H9 (cell line): ENCODE measurements at regions not wholly inside any gene's neighbourhood (a gene's known extent, or its start where the extent isn't known, plus 50 kb on each side); places are given as distances from the start of the nearest gene placed in this dataset.

Experiments used
- DNase-seq: peaks from one replicate; pipeline ENCODE4 v3.0.0-alpha.2; 2017
- H2AFZ ChIP-seq: one replicate; pipeline ENCODE4 v1.6.1; 2013; ENCODE audit warnings: mild to moderate bottlenecking, low read length, control low read depth, moderate library complexity
- H2AK5ac ChIP-seq: 2 replicates; pipeline ENCODE4 v1.6.1; 2013; ENCODE audit warnings: low read length, control low read depth, mixed read lengths; ENCODE audit not compliant: insufficient read length
- H2BK120ac ChIP-seq: one replicate; pipeline ENCODE4 v1.6.1; 2013; ENCODE audit warnings: low read depth, mild to moderate bottlenecking, low read length, control low read depth, inconsistent platforms; ENCODE audit not compliant: poor library complexity, severe bottlenecking
- H2BK12ac ChIP-seq: 2 replicates; pipeline ENCODE4 v1.6.1; 2013; ENCODE audit warnings: low read length, control low read depth, mixed read lengths, low read depth; ENCODE audit not compliant: insufficient read length
- H2BK15ac ChIP-seq: 2 replicates; pipeline ENCODE4 v1.6.1; 2013; ENCODE audit warnings: low read depth, low read length, control low read depth
- H2BK20ac ChIP-seq: one replicate; pipeline ENCODE4 v1.6.1; 2013; ENCODE audit warnings: low read depth, mild to moderate bottlenecking, low read length, control low read depth, inconsistent platforms; ENCODE audit not compliant: poor library complexity, severe bottlenecking
- H2BK5ac ChIP-seq: 2 replicates; pipeline ENCODE4 v1.6.1; 2013; ENCODE audit warnings: low read length, control low read depth, mixed read lengths; ENCODE audit not compliant: insufficient read length
- H3K14ac ChIP-seq: 2 replicates; pipeline ENCODE4 v1.6.1; 2013; ENCODE audit warnings: low read length, control low read depth; ENCODE audit not compliant: insufficient read depth
- H3K18ac ChIP-seq: 2 replicates; pipeline ENCODE4 v1.6.1; 2013; ENCODE audit warnings: low read depth, mild to moderate bottlenecking, mixed read lengths, low read length, control low read depth; ENCODE audit not compliant: insufficient read length
- H3K23ac ChIP-seq: 2 replicates; pipeline ENCODE4 v1.6.1; 2013; ENCODE audit warnings: low read length, control low read depth, mixed read lengths, low read depth; ENCODE audit not compliant: insufficient read length
- H3K23me2 ChIP-seq: 2 replicates; pipeline ENCODE4 v1.6.1; 2013; ENCODE audit warnings: low read depth, mild to moderate bottlenecking, mixed read lengths, low read length, control low read depth; ENCODE audit not compliant: insufficient read length, poor library complexity, severe bottlenecking
- H3K27ac ChIP-seq: 2 replicates; pipeline ENCODE4 v1.5.1; 2013; ENCODE audit warnings: low read length, control low read depth, mixed read lengths, low read depth; ENCODE audit not compliant: insufficient read length
- H3K27me3 ChIP-seq: 2 replicates; pipeline ENCODE4 v1.6.1; 2013; ENCODE audit warnings: low read length, control low read depth, inconsistent platforms; ENCODE audit not compliant: insufficient read depth
- H3K4ac ChIP-seq: 2 replicates; pipeline ENCODE4 v1.6.1; 2013; ENCODE audit warnings: low read depth, mild to moderate bottlenecking, control low read depth, inconsistent platforms, low read length, moderate library complexity
- H3K4me1 ChIP-seq: 2 replicates; pipeline ENCODE4 v1.6.1; 2013; ENCODE audit warnings: low read length, control low read depth, inconsistent platforms; ENCODE audit not compliant: insufficient read depth
- H3K4me2 ChIP-seq: 2 replicates; pipeline ENCODE4 v1.6.1; 2013; ENCODE audit warnings: low read length, control low read depth, mixed read lengths; ENCODE audit not compliant: insufficient read length, insufficient read depth
- H3K56ac ChIP-seq: 2 replicates; pipeline ENCODE4 v1.6.1; 2013; ENCODE audit warnings: low read depth, mild to moderate bottlenecking, mixed read lengths, low read length, control low read depth; ENCODE audit not compliant: insufficient read length
- H3K79me1 ChIP-seq: 2 replicates; pipeline ENCODE4 v1.6.1; 2013; ENCODE audit warnings: low read depth, mild to moderate bottlenecking, moderate library complexity, low read length, control low read depth, inconsistent platforms; ENCODE audit not compliant: insufficient read depth, poor library complexity, severe bottlenecking
- H3K79me2 ChIP-seq: 2 replicates; pipeline ENCODE4 v1.6.1; 2013; ENCODE audit warnings: low read length, control low read depth, inconsistent platforms; ENCODE audit not compliant: insufficient read depth
- H3K9ac ChIP-seq: 2 replicates; pipeline ENCODE4 v1.6.1; 2013; ENCODE audit warnings: low read length, control low read depth, mixed read lengths; ENCODE audit not compliant: insufficient read length; ENCODE audit errors: extremely low read depth
- H3K9me3 ChIP-seq: one replicate; pipeline ENCODE4 v1.6.1; 2013; ENCODE audit warnings: low read depth, low read length, inconsistent platforms; ENCODE audit not compliant: control insufficient read depth
- H3T11ph ChIP-seq: one replicate; pipeline ENCODE4 v1.6.1; 2013; ENCODE audit warnings: mild to moderate bottlenecking, low read length, control low read depth, inconsistent platforms
- H4K20me1 ChIP-seq: one replicate; pipeline ENCODE4 v1.6.1; 2013; ENCODE audit not compliant: control insufficient read depth, insufficient read length, insufficient read depth
- H4K5ac ChIP-seq: 2 replicates; pipeline ENCODE4 v1.6.1; 2013; ENCODE audit warnings: low read depth, mild to moderate bottlenecking, mixed read lengths, low read length, control low read depth; ENCODE audit not compliant: insufficient read length
- H4K8ac ChIP-seq: replicated peaks from 2 replicates; pipeline ENCODE4 v1.6.1; 2013; ENCODE audit warnings: low read length, control low read depth, mixed read lengths, low read depth; ENCODE audit not compliant: insufficient read length
- H4K91ac ChIP-seq: 2 replicates; pipeline ENCODE4 v1.6.1; 2013; ENCODE audit warnings: low read depth, mild to moderate bottlenecking, moderate library complexity, mixed read lengths, low read length, control low read depth; ENCODE audit not compliant: insufficient read length
- H3K27ac Mint-ChIP-seq, 3 experiments: 2 replicates in 2 of 3; 3 replicates in 1 of 3; pipeline ENCODE4 v1.8.0; 2020 to 2021; ENCODE audit warnings: mixed read lengths in 3 of 3, mild to moderate bottlenecking in 1 of 3, moderate library complexity in 1 of 3
- H3K27me3 Mint-ChIP-seq: 2 replicates; pipeline ENCODE4 v1.8.0; 2021; ENCODE audit warnings: low read depth, mild to moderate bottlenecking, moderate library complexity, mixed read lengths
- H3K36me3 Mint-ChIP-seq, 3 experiments: 2 replicates in 2 of 3; 3 replicates in 1 of 3; pipeline ENCODE4 v1.8.0; 2020 to 2021; ENCODE audit warnings: low read depth in 3 of 3, mixed read lengths in 3 of 3; ENCODE audit not compliant: insufficient read depth in 1 of 3
- H3K4me1 Mint-ChIP-seq, 2 experiments: 2 replicates each; pipeline ENCODE4 v1.8.0; 2020; ENCODE audit warnings: mixed read lengths in 2 of 2
- H3K4me3 Mint-ChIP-seq, 2 experiments: 2 replicates in 1 of 2; 3 replicates in 1 of 2; pipeline ENCODE4 v1.8.0; 2020 to 2021; ENCODE audit warnings: mild to moderate bottlenecking in 2 of 2, mixed read lengths in 2 of 2, moderate library complexity in 1 of 2
- H3K9me3 Mint-ChIP-seq, 2 experiments: 2 replicates in 1 of 2; 3 replicates in 1 of 2; pipeline ENCODE4 v1.8.0; 2020; ENCODE audit warnings: mild to moderate bottlenecking in 2 of 2, mixed read lengths in 2 of 2, moderate library complexity in 1 of 2
- WGBS: extraction: QIAGEN DNeasy Blood & Tissue Kit; methylation state at CpG from one replicate; pipeline ENCODE4 v1.1.7; 2013; ENCODE audit warnings: missing lambda C conversion rate, low lambda C conversion rate, mixed read lengths; ENCODE audit not compliant: insufficient read length; ENCODE audit errors: extremely low coverage; 5-methylcytosine and 5-hydroxymethylcytosine counted together
- TF ChIP-seq, protein P1 (sequence below): fragments of 200-600 bp; sonication (generic); conservative IDR thresholded peaks from 3 replicates; pipeline ENCODE4 v1.8.0; 2021; ENCODE audit warnings: antibody characterized with exemption, mild to moderate bottlenecking

DNA sequence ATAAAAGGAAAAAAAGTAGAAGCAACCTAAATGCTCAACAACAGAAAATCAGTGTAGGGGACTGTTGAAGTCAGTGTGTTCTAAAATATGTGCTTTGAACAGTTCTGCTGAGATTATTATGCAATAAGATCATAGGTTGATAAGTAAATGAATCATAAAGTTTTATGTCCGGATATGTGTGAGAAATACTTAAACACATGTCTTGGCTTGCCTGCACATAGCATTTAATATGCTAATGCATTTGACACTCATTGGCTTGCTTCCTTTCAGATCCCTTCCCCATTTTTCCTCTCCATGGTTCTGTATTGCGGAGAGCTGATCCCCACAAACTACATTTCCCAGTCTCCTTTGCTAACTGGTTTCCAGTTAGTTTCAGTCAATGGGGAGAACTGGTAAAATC, 573.8 kb upstream of the TBX3 start:
- no peak overlapping the region for H2BK5ac ChIP-seq
- H3K18ac ChIP-seq = no peak overlapping the region
- no peaks in the 10 kb centered on the region for H3K27me3 ChIP-seq
- no peak overlapping the region for H2BK20ac ChIP-seq
- Mint-ChIP-seq H3K4me3 (no peak overlapping the region), H3K9me3 (no peaks in the 10 kb centered on the region), H3K36me3 (no peaks in the 10 kb centered on the region), H3K27me3 (peaks cover 5% of the 10 kb centered on the region), H3K27ac (no peak overlapping the region), H3K4me1 (0 out of 4 replicates have a peak, but pooled peaks cover 0 to 3% of the 10 kb centered on the region in 2 experiments)
- no peak overlapping the region for H3K4me2 ChIP-seq
- no peak overlapping the region for H3K27ac ChIP-seq
- DNase-seq = no peak
- no CpG with 5 or more reads among the region's 2 CpGs for WGBS
- no peaks in the 10 kb centered on the region for H3K23me2 ChIP-seq
- H3K56ac ChIP-seq = no peak overlapping the region
- H2AK5ac ChIP-seq = no peak overlapping the region
- H3K79me2 ChIP-seq = no peaks in the 10 kb centered on the region
- no peak overlapping the region for H4K8ac ChIP-seq
- H3T11ph ChIP-seq = no peak overlapping the region
- H3K79me1 ChIP-seq = no peaks in the 10 kb centered on the region
- no peak overlapping the region for H3K14ac ChIP-seq
- H3K9ac ChIP-seq = no peak overlapping the region
- H2BK12ac ChIP-seq = no peak overlapping the region
- no peak overlapping the region for H3K23ac ChIP-seq
- no peaks in the 10 kb centered on the region for H3K9me3 ChIP-seq
- TF ChIP-seq, protein P1, sequence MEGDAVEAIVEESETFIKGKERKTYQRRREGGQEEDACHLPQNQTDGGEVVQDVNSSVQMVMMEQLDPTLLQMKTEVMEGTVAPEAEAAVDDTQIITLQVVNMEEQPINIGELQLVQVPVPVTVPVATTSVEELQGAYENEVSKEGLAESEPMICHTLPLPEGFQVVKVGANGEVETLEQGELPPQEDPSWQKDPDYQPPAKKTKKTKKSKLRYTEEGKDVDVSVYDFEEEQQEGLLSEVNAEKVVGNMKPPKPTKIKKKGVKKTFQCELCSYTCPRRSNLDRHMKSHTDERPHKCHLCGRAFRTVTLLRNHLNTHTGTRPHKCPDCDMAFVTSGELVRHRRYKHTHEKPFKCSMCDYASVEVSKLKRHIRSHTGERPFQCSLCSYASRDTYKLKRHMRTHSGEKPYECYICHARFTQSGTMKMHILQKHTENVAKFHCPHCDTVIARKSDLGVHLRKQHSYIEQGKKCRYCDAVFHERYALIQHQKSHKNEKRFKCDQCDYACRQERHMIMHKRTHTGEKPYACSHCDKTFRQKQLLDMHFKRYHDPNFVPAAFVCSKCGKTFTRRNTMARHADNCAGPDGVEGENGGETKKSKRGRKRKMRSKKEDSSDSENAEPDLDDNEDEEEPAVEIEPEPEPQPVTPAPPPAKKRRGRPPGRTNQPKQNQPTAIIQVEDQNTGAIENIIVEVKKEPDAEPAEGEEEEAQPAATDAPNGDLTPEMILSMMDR = no peak
- no peak overlapping the region for H2AFZ ChIP-seq
- no peak overlapping the region for H2BK15ac ChIP-seq
- no peak overlapping the region for H3K4ac ChIP-seq
- H4K91ac ChIP-seq = no peak overlapping the region
- H4K5ac ChIP-seq = no peak overlapping the region
- H2BK120ac ChIP-seq = no peak overlapping the region
- H4K20me1 ChIP-seq = no peaks in the 10 kb centered on the region
- H3K4me1 ChIP-seq = no peaks in the 10 kb centered on the region
